HepG2 (cell line): ENCODE measurements at regions not wholly inside any gene's neighbourhood (a gene's known extent, or its start where the extent isn't known, plus 50 kb on each side); places are given as distances from the start of the nearest gene placed in this dataset.

ENCODE experiments used
- ETS1 ChIP-seq: sonication (generic); formaldehyde crosslinking; IDR thresholded peaks from 2 replicates; pipeline ENCODE4 v1.4.0; 2020; ENCODE audit warnings: missing genetic modification reagents
- FOSL1 ChIP-seq: sonication (generic); formaldehyde crosslinking; IDR thresholded peaks from 2 replicates; pipeline ENCODE4 v1.9.0; 2021; ENCODE audit warnings: missing genetic modification reagents, borderline replicate concordance
- HNRNPH1 ChIP-seq: fragments of 200-400 bp; formaldehyde crosslinking; optimal IDR thresholded peaks from 2 replicates; pipeline ENCODE3; 2017; ENCODE audit warnings: mild to moderate bottlenecking, low read depth, low read length
- MYC ChIP-seq: sonication (generic); formaldehyde crosslinking; IDR thresholded peaks from 2 replicates; pipeline ENCODE4 v1.9.0; 2021; ENCODE audit warnings: missing genetic modification reagents, borderline replicate concordance
- SMAD9 ChIP-seq: sonication (generic); formaldehyde crosslinking; IDR thresholded peaks from 2 replicates; pipeline ENCODE4 v1.5.1; 2020; ENCODE audit warnings: mild to moderate bottlenecking, missing genetic modification reagents
- ZBTB1 ChIP-seq: sonication (generic); formaldehyde crosslinking; IDR thresholded peaks from 2 replicates; pipeline ENCODE4 v1.4.0; 2020; ENCODE audit warnings: missing genetic modification reagents, borderline replicate concordance
- ZNF251 ChIP-seq: sonication (generic); formaldehyde crosslinking; IDR thresholded peaks from 2 replicates; pipeline ENCODE4 v1.9.0; 2021; ENCODE audit warnings: mild to moderate bottlenecking, missing genetic modification reagents
- ZNF264 ChIP-seq: sonication (generic); formaldehyde crosslinking; IDR thresholded peaks from 2 replicates; pipeline ENCODE4 v1.4.0; 2020; ENCODE audit warnings: missing genetic modification reagents
- ZNF335 ChIP-seq: sonication (generic); formaldehyde crosslinking; IDR thresholded peaks from 2 replicates; pipeline ENCODE4 v1.4.0; 2020; ENCODE audit warnings: missing genetic modification reagents
- ZNF44 ChIP-seq: sonication (generic); formaldehyde crosslinking; IDR thresholded peaks from 2 replicates; pipeline ENCODE4 v1.5.1; 2020; ENCODE audit warnings: mild to moderate bottlenecking, missing genetic modification reagents
- ZNF839 ChIP-seq: sonication (generic); formaldehyde crosslinking; IDR thresholded peaks from 2 replicates; pipeline ENCODE4 v1.4.0; 2020; ENCODE audit warnings: missing genetic modification reagents, mild to moderate bottlenecking, borderline replicate concordance
- TF ChIP-seq, protein P1 (sequence below): sonication (generic); formaldehyde crosslinking; IDR thresholded peaks from 2 replicates; pipeline ENCODE4 v1.4.0; 2020; ENCODE audit warnings: missing genetic modification reagents, borderline replicate concordance

DNA sequence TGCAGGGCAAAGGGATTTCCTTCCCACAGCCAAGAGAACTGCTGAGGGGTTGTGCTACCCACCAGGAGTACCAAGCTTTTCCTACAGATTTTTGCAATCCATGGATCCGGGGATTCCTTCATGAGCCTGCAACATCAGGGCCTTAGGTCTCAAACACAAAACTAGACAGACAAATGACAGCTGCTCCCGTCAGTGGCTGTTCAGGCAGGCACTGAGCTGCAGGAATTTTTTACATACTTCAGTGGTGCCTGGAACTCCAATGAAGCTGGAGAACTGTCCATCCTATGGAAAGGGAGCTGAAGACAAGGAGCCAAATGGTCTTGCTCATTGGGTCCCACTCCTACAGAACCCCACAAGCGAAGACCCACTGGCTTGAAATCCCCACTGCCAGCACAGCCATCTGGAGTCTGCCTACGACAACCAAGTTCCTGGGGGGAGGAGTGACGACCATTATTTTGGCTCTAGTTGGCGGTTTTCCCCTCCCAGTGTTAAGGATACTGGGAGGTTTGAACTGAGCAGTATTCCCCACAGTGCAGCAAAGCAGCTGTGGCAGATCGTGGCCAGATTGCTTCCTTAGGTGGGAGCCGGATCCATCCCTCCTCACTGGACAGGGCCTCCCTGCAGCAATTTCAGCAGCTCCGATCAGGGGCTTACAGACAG, 157.7 kb upstream of the TMEM45B start (continued):
- TF ChIP-seq ZNF264 (CRISPR knock-in tag) (no peak), ZNF44 (CRISPR knock-in tag) (no peak), ZBTB1 (CRISPR knock-in tag) (no peak), ZNF839 (CRISPR knock-in tag) (no peak), SMAD9 (CRISPR knock-in tag) (no peak), ZNF335 (CRISPR knock-in tag) (no peak), MYC (CRISPR knock-in tag) (no peak), FOSL1 (CRISPR knock-in tag) (no peak), HNRNPH1 (no peak), ZNF251 (CRISPR knock-in tag) (no peak), ETS1 (no peak)
- TF ChIP-seq, protein P1, sequence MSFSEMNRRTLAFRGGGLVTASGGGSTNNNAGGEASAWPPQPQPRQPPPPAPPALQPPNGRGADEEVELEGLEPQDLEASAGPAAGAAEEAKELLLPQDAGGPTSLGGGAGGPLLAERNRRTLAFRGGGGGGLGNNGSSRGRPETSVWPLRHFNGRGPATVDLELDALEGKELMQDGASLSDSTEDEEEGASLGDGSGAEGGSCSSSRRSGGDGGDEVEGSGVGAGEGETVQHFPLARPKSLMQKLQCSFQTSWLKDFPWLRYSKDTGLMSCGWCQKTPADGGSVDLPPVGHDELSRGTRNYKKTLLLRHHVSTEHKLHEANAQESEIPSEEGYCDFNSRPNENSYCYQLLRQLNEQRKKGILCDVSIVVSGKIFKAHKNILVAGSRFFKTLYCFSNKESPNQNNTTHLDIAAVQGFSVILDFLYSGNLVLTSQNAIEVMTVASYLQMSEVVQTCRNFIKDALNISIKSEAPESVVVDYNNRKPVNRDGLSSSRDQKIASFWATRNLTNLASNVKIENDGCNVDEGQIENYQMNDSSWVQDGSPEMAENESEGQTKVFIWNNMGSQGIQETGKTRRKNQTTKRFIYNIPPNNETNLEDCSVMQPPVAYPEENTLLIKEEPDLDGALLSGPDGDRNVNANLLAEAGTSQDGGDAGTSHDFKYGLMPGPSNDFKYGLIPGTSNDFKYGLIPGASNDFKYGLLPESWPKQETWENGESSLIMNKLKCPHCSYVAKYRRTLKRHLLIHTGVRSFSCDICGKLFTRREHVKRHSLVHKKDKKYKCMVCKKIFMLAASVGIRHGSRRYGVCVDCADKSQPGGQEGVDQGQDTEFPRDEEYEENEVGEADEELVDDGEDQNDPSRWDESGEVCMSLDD (CRISPR knock-in tag): no peak
